ENCODE measurements at regions not wholly inside any gene's neighbourhood (a gene's known extent, or its start where the extent isn't known, plus 50 kb on each side); places are given as distances from the start of the nearest gene placed in this dataset.
"Not testable (repeated sequence)": the region's sequence is repeated elsewhere in the genome, so short reads cannot be mapped to it uniquely, and the experiment has no call there.

GRCh38 chr7:67936447-67936846 lies 939.8 kb downstream of the TYW1 start:
- DNase-seq; H3K27me3 ChIP-seq (ENCODE audit: control insufficient read depth, insufficient read depth, low read length); H3K4me3 ChIP-seq (ENCODE audit: insufficient read depth, low read depth, low read length); H3K36me3 ChIP-seq (replicated peaks; ENCODE audit: control insufficient read depth, insufficient read depth, low read length): not testable (repeated sequence)

GRCh38 chr7:67940400-67940799 lies 943.8 kb downstream of the TYW1 start:
- no peaks in the 10 kb centered on the region for H3K27me3 ChIP-seq (ENCODE audit: control insufficient read depth, insufficient read depth, low read length)
- no peaks in the 10 kb centered on the region for H3K36me3 ChIP-seq (replicated peaks; ENCODE audit: control insufficient read depth, insufficient read depth, low read length)
- H3K4me3 ChIP-seq (ENCODE audit: insufficient read depth, low read depth, low read length) = no peak overlapping the region
- DNase-seq = no peak

- no peak overlapping the region for H3K4me3 ChIP-seq (ENCODE audit: insufficient read depth, low read depth, low read length)
- no peaks in the 10 kb centered on the region for H3K36me3 ChIP-seq (replicated peaks; ENCODE audit: control insufficient read depth, insufficient read depth, low read length)
- no peaks in the 10 kb centered on the region for H3K27me3 ChIP-seq (ENCODE audit: control insufficient read depth, insufficient read depth, low read length)
- no peak for DNase-seq
Measured at GRCh38 chr7:67947191-67947590, 950.6 kb downstream of the TYW1 start.

GRCh38 chr7:67947646-67948045 lies 951.0 kb downstream of the TYW1 start:
- Histone ChIP-seq H3K4me3 (ENCODE audit: insufficient read depth, low read depth, low read length) (no peak overlapping the region), H3K27me3 (ENCODE audit: control insufficient read depth, insufficient read depth, low read length) (no peaks in the 10 kb centered on the region), H3K36me3 (replicated peaks; ENCODE audit: control insufficient read depth, insufficient read depth, low read length) (no peaks in the 10 kb centered on the region)
- no peak for DNase-seq

GRCh38 chr7:67950321-67951083 lies 953.9 kb downstream of the TYW1 start:
- no peak for DNase-seq
- Histone ChIP-seq H3K27me3 (ENCODE audit: control insufficient read depth, insufficient read depth, low read length) (no peaks in the 10 kb centered on the region), H3K36me3 (replicated peaks; ENCODE audit: control insufficient read depth, insufficient read depth, low read length) (no peaks in the 10 kb centered on the region), H3K4me3 (ENCODE audit: insufficient read depth, low read depth, low read length) (no peak overlapping the region)

GRCh38 chr7:67955061-67955460 lies 958.4 kb downstream of the TYW1 start:
- no peaks in the 10 kb centered on the region for H3K27me3 ChIP-seq (ENCODE audit: control insufficient read depth, insufficient read depth, low read length)
- H3K36me3 ChIP-seq (replicated peaks; ENCODE audit: control insufficient read depth, insufficient read depth, low read length) = no peaks in the 10 kb centered on the region
- DNase-seq = peak; percentile 38
- H3K4me3 ChIP-seq (ENCODE audit: insufficient read depth, low read depth, low read length) = no peak overlapping the region

- no peaks in the 10 kb centered on the region for H3K27me3 ChIP-seq (ENCODE audit: control insufficient read depth, insufficient read depth, low read length)
Measured at GRCh38 chr7:67962863-67963262, 966.2 kb downstream of the TYW1 start.

GRCh38 chr7:67976490-67976889 lies 979.9 kb downstream of the TYW1 start:
- Histone ChIP-seq H3K36me3 (replicated peaks; ENCODE audit: control insufficient read depth, insufficient read depth, low read length) (no peaks in the 10 kb centered on the region), H3K27me3 (ENCODE audit: control insufficient read depth, insufficient read depth, low read length) (no peaks in the 10 kb centered on the region), H3K4me3 (ENCODE audit: insufficient read depth, low read depth, low read length) (no peak overlapping the region)
- no peak for DNase-seq

More at GRCh38 chr7:67962863-67963262, 966.2 kb downstream of the TYW1 start:
- Histone ChIP-seq H3K4me3 (ENCODE audit: insufficient read depth, low read depth, low read length) (no peak overlapping the region), H3K36me3 (replicated peaks; ENCODE audit: control insufficient read depth, insufficient read depth, low read length) (no peaks in the 10 kb centered on the region)
- no peak for DNase-seq

GRCh38 chr7:67983486-67983885 lies 986.9 kb downstream of the TYW1 start:
- no peak for DNase-seq
- Histone ChIP-seq H3K27me3 (ENCODE audit: control insufficient read depth, insufficient read depth, low read length) (no peaks in the 10 kb centered on the region), H3K36me3 (replicated peaks; ENCODE audit: control insufficient read depth, insufficient read depth, low read length) (no peaks in the 10 kb centered on the region), H3K4me3 (ENCODE audit: insufficient read depth, low read depth, low read length) (no peak overlapping the region)

- Histone ChIP-seq H3K27me3 (ENCODE audit: control insufficient read depth, insufficient read depth, low read length) (no peaks in the 10 kb centered on the region), H3K4me3 (ENCODE audit: insufficient read depth, low read depth, low read length) (no peak overlapping the region), H3K36me3 (replicated peaks; ENCODE audit: control insufficient read depth, insufficient read depth, low read length) (no peaks in the 10 kb centered on the region)
- DNase-seq = no peak
Measured at GRCh38 chr7:67984326-67984725, 987.7 kb downstream of the TYW1 start.

GRCh38 chr7:67989142-67989541 lies 992.5 kb downstream of the TYW1 start:
- H3K4me3 ChIP-seq (ENCODE audit: insufficient read depth, low read depth, low read length) = no peak overlapping the region
- no peaks in the 10 kb centered on the region for H3K36me3 ChIP-seq (replicated peaks; ENCODE audit: control insufficient read depth, insufficient read depth, low read length)
- no peak for DNase-seq
- no peaks in the 10 kb centered on the region for H3K27me3 ChIP-seq (ENCODE audit: control insufficient read depth, insufficient read depth, low read length)

- no peaks in the 10 kb centered on the region for H3K27me3 ChIP-seq (ENCODE audit: control insufficient read depth, insufficient read depth, low read length)
- no peak overlapping the region for H3K4me3 ChIP-seq (ENCODE audit: insufficient read depth, low read depth, low read length)
- no peaks in the 10 kb centered on the region for H3K36me3 ChIP-seq (replicated peaks; ENCODE audit: control insufficient read depth, insufficient read depth, low read length)
- no peak for DNase-seq
Measured at GRCh38 chr7:67990003-67990402, 993.4 kb downstream of the TYW1 start.

GRCh38 chr7:67990716-67991115 lies 994.1 kb downstream of the TYW1 start:
- no peak for DNase-seq
- H3K36me3 ChIP-seq (replicated peaks; ENCODE audit: control insufficient read depth, insufficient read depth, low read length) = no peaks in the 10 kb centered on the region
- H3K27me3 ChIP-seq (ENCODE audit: control insufficient read depth, insufficient read depth, low read length) = no peaks in the 10 kb centered on the region
- H3K4me3 ChIP-seq (ENCODE audit: insufficient read depth, low read depth, low read length) = no peak overlapping the region

- Histone ChIP-seq H3K4me3 (ENCODE audit: insufficient read depth, low read depth, low read length) (no peak overlapping the region), H3K27me3 (ENCODE audit: control insufficient read depth, insufficient read depth, low read length) (no peaks in the 10 kb centered on the region)
- DNase-seq = no peak
Measured at GRCh38 chr7:67992287-67992686, 995.7 kb downstream of the TYW1 start.

GRCh38 chr7:68005992-68006391 lies 1009.4 kb downstream of the TYW1 start:
- DNase-seq = no peak
- Histone ChIP-seq H3K36me3 (replicated peaks; ENCODE audit: control insufficient read depth, insufficient read depth, low read length) (no peaks in the 10 kb centered on the region), H3K4me3 (ENCODE audit: insufficient read depth, low read depth, low read length) (no peak overlapping the region), H3K27me3 (ENCODE audit: control insufficient read depth, insufficient read depth, low read length) (no peaks in the 10 kb centered on the region)

More at GRCh38 chr7:67992287-67992686, 995.7 kb downstream of the TYW1 start:
- no peaks in the 10 kb centered on the region for H3K36me3 ChIP-seq (replicated peaks; ENCODE audit: control insufficient read depth, insufficient read depth, low read length)

GRCh38 chr7:68006619-68007018 lies 1010.0 kb downstream of the TYW1 start:
- Histone ChIP-seq H3K27me3 (ENCODE audit: control insufficient read depth, insufficient read depth, low read length) (no peaks in the 10 kb centered on the region), H3K4me3 (ENCODE audit: insufficient read depth, low read depth, low read length) (no peak overlapping the region), H3K36me3 (replicated peaks; ENCODE audit: control insufficient read depth, insufficient read depth, low read length) (no peaks in the 10 kb centered on the region)
- no peak for DNase-seq
